ENCODE measurements at regions not wholly inside any gene's neighbourhood (a gene's known extent, or its start where the extent isn't known, plus 50 kb on each side); places are given as distances from the start of the nearest gene placed in this dataset.

- H3K4me1 ChIP-seq (replicated peaks), result no peaks in the 10 kb centered on the region
- no peak overlapping the region for H3K27ac ChIP-seq
- no peaks in the 10 kb centered on the region for H3K9me3 ChIP-seq
- intact Hi-C loops (cut with DNase I), result loop anchor here (2.0 kb wide), 1 partner anchor 49 kb away; no protein-coding TSS in a partner anchor
- no peaks in the 10 kb centered on the region for H3K27me3 ChIP-seq (replicated peaks; ENCODE audit: insufficient read depth)
- no peak for DNase-seq (ENCODE audit: low spot score)
- no peak overlapping the region for H3K4me3 ChIP-seq
- TF ChIP-seq CTCF (IDR thresholded peaks at IDR 0.05) (no peak), POLR2AphosphoS5 (IDR thresholded peaks at IDR 0.05) (no peak), POLR2A (IDR thresholded peaks at IDR 0.05) (no peak)
- no peaks in the 10 kb centered on the region for H3K36me3 ChIP-seq
These were observed 211.5 kb upstream of the MIR17HG start for GRCh38 chr13:91135968-91136367.

- H3K9me3 ChIP-seq, result no peaks in the 10 kb centered on the region
- H3K36me3 ChIP-seq, result no peaks in the 10 kb centered on the region
- intact Hi-C loops (cut with DNase I), result no loop called here
- H3K27ac ChIP-seq, result no peak overlapping the region
- H3K27me3 ChIP-seq (replicated peaks; ENCODE audit: insufficient read depth), result no peaks in the 10 kb centered on the region
- 81% methylated on average over 2 of the region's 2 CpGs for WGBS
- no peak for TF ChIP-seq CTCF (IDR thresholded peaks at IDR 0.05)
- no peak for TF ChIP-seq POLR2A (IDR thresholded peaks at IDR 0.05)
- TF ChIP-seq POLR2AphosphoS5 (IDR thresholded peaks at IDR 0.05), result no peak
- no peaks in the 10 kb centered on the region for H3K4me1 ChIP-seq (replicated peaks)
- DNase-seq (ENCODE audit: low spot score), result no peak
- no peak overlapping the region for H3K4me3 ChIP-seq
These were observed 210.7 kb upstream of the MIR17HG start for GRCh38 chr13:91136806-91137205.

DNA sequence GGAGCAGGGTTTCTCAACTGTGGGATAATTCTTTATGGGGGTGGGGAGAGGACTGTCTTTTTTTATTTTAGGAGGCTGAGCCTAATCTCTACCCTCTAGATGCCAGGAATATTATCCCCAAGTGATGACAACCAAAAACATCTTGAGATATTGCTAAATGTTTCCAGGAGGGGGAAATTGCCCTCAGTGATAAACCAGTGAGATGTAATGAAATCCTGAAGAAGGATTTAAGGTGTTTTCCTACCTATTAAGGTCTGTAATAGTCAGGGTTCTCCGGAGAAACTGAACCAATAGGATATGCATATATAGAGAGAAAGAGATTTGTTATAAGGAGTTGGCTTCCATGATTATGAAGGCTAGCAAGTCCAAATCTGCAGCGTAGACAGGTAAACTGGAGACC is 208.3 kb upstream of the MIR17HG start:
- TF ChIP-seq POLR2AphosphoS5 (IDR thresholded peaks at IDR 0.05) (no peak), POLR2A (IDR thresholded peaks at IDR 0.05) (no peak), CTCF (IDR thresholded peaks at IDR 0.05) (no peak)
- no peak overlapping the region for H3K27ac ChIP-seq
- H3K27me3 ChIP-seq (replicated peaks; ENCODE audit: insufficient read depth), result no peaks in the 10 kb centered on the region
- DNase-seq (ENCODE audit: low spot score), result no peak
- no peaks in the 10 kb centered on the region for H3K4me1 ChIP-seq (replicated peaks)
- no peaks in the 10 kb centered on the region for H3K9me3 ChIP-seq
- no peaks in the 10 kb centered on the region for H3K36me3 ChIP-seq
- WGBS, result 86% methylated on average over 2 of the region's 2 CpGs
- intact Hi-C loops (cut with DNase I), result no loop called here
- H3K4me3 ChIP-seq, result no peak overlapping the region

- TF ChIP-seq CTCF (IDR thresholded peaks at IDR 0.05) (no peak), POLR2A (IDR thresholded peaks at IDR 0.05) (no peak), POLR2AphosphoS5 (IDR thresholded peaks at IDR 0.05) (no peak)
- H3K36me3 ChIP-seq, result no peaks in the 10 kb centered on the region
- no peaks in the 10 kb centered on the region for H3K9me3 ChIP-seq
- H3K27me3 ChIP-seq (replicated peaks; ENCODE audit: insufficient read depth), result no peaks in the 10 kb centered on the region
- H3K4me3 ChIP-seq, result no peak overlapping the region
- H3K4me1 ChIP-seq (replicated peaks), result no peaks in the 10 kb centered on the region
- DNase-seq (ENCODE audit: low spot score), result no peak
- WGBS, result 62% methylated on average over 5 of the region's 5 CpGs
- intact Hi-C loops (cut with DNase I), result no loop called here
- H3K27ac ChIP-seq, result no peak overlapping the region
These were observed 205.9 kb upstream of the MIR17HG start for GRCh38 chr13:91141543-91142061.

DNA sequence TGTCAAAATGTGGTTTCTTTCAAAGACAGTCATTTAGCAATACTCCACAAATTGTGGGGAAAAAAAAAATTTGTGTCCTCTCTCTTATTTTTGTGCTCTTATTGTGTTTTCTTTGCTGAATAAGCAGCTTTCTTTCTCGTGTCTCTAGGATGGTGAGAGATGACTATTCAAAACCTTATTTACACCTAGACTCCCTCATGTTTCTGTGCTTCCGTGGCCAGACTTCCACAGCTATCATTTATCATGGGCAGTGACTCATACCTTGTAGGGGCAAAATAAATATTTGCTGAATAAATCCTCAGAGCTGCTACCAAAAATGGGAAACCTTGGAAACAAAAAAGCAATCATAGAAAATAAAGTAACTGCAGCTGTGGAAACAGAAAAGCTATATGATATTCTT is 204.9 kb upstream of the MIR17HG start:
- H3K27ac ChIP-seq, result no peak overlapping the region
- H3K4me1 ChIP-seq (replicated peaks), result no peaks in the 10 kb centered on the region
- no peaks in the 10 kb centered on the region for H3K9me3 ChIP-seq
- no peaks in the 10 kb centered on the region for H3K27me3 ChIP-seq (replicated peaks; ENCODE audit: insufficient read depth)
- DNase-seq (ENCODE audit: low spot score), result no peak
- 22% methylated on average over 2 of the region's 2 CpGs for whole genome bisulfite sequencing
- H3K36me3 ChIP-seq, result no peaks in the 10 kb centered on the region
- TF ChIP-seq POLR2AphosphoS5 (IDR thresholded peaks at IDR 0.05) (no peak), CTCF (IDR thresholded peaks at IDR 0.05) (no peak), POLR2A (IDR thresholded peaks at IDR 0.05) (no peak)
- intact Hi-C loops (cut with DNase I), result no loop called here
- H3K4me3 ChIP-seq, result no peak overlapping the region

Data from prostate gland (tissue), 2 donors.